ENCODE measurements at regions not wholly inside any gene's neighbourhood (a gene's known extent, or its start where the extent isn't known, plus 50 kb on each side); places are given as distances from the start of the nearest gene placed in this dataset.

- Histone ChIP-seq H3K27ac (no peak overlapping the region), H3K36me3 (no peaks in the 10 kb centered on the region), H3K4me3 (ENCODE audit: low read depth, low read length) (no peak overlapping the region), H3K27me3 (ENCODE audit: insufficient read depth, low read depth, severe bottlenecking) (peaks cover 4% of the 10 kb centered on the region), H3K9me3 (ENCODE audit: severe bottlenecking) (no peaks in the 10 kb centered on the region)
- no peak for DNase-seq
- no peak for TF ChIP-seq CTCF (IDR thresholded peaks at IDR 0.05; ENCODE audit: low read depth, low read length)
These were observed 171.4 kb downstream of the BMP7 start for GRCh38 chr20:57094991-57095390.

DNA sequence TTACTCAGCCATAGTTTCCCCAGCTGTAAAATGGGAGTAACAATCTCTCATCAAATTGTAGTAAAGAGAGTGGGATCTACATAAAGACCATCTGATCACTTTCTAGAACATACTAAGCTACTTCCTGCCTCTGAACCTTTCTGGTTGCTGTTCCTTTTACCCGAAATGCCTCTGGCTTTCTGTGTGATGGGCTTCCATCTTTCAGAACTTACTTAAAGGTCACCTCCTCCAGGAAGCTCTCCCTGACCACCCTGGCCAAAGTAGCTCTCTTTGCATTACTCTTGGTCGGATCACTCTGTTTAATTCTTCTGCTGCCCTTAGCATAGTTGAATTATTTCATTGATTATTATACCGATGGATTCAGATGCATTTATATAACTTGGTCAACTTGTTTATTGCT is 171.0 kb downstream of the BMP7 start:
- no peak for TF ChIP-seq CTCF (IDR thresholded peaks at IDR 0.05; ENCODE audit: low read depth, low read length)
- Histone ChIP-seq H3K9me3 (ENCODE audit: severe bottlenecking) (peaks cover 4% of the 10 kb centered on the region), H3K4me3 (ENCODE audit: low read depth, low read length) (no peak overlapping the region), H3K36me3 (no peaks in the 10 kb centered on the region), H3K27ac (no peak overlapping the region), H3K27me3 (ENCODE audit: insufficient read depth, low read depth, severe bottlenecking) (peaks cover 4% of the 10 kb centered on the region)
- DNase-seq: no peak

- TF ChIP-seq CTCF (IDR thresholded peaks at IDR 0.05; ENCODE audit: low read depth, low read length): no peak
- Histone ChIP-seq H3K27me3 (ENCODE audit: insufficient read depth, low read depth, severe bottlenecking) (no peaks in the 10 kb centered on the region), H3K4me3 (ENCODE audit: low read depth, low read length) (peak overlapping the region; percentile 29), H3K27ac (peak overlapping the region; percentile 84), H3K36me3 (no peaks in the 10 kb centered on the region), H3K9me3 (ENCODE audit: severe bottlenecking) (peaks cover 11% of the 10 kb centered on the region)
- DNase-seq: peak; percentile 76
These were observed 169.1 kb downstream of the BMP7 start for GRCh38 chr20:57097245-57097915.

- H3K36me3 ChIP-seq: no peaks in the 10 kb centered on the region
- no peak overlapping the region for H3K4me3 ChIP-seq (ENCODE audit: low read depth, low read length)
- TF ChIP-seq CTCF (IDR thresholded peaks at IDR 0.05; ENCODE audit: low read depth, low read length): no peak
- no peak for DNase-seq
- no peak overlapping the region for H3K27ac ChIP-seq
- peaks cover 11% of the 10 kb centered on the region for H3K9me3 ChIP-seq (ENCODE audit: severe bottlenecking)
- no peaks in the 10 kb centered on the region for H3K27me3 ChIP-seq (ENCODE audit: insufficient read depth, low read depth, severe bottlenecking)
These were observed 164.3 kb downstream of the BMP7 start for GRCh38 chr20:57102160-57102559.

GRCh38 chr20:57102566-57102965 is 163.9 kb downstream of the BMP7 start:
- Histone ChIP-seq H3K4me3 (ENCODE audit: low read depth, low read length) (no peak overlapping the region), H3K27me3 (ENCODE audit: insufficient read depth, low read depth, severe bottlenecking) (no peaks in the 10 kb centered on the region), H3K36me3 (no peaks in the 10 kb centered on the region), H3K27ac (no peak overlapping the region), H3K9me3 (ENCODE audit: severe bottlenecking) (peaks cover 11% of the 10 kb centered on the region)
- TF ChIP-seq CTCF (IDR thresholded peaks at IDR 0.05; ENCODE audit: low read depth, low read length): no peak
- no peak for DNase-seq

All from WERI-Rb-1 (cell line).